PFSK-1 (cell line): ENCODE measurements at regions not wholly inside any gene's neighbourhood (a gene's known extent, or its start where the extent isn't known, plus 50 kb on each side); places are given as distances from the start of the nearest gene placed in this dataset.

Source experiments
- FOXP2 ChIP-seq: optimal IDR thresholded peaks from 2 replicates; pipeline ENCODE3; 2011; ENCODE audit warnings: borderline replicate concordance, control low read depth, inconsistent platforms; ENCODE audit not compliant: insufficient read depth; ENCODE audit errors: extremely low read length, extremely low read depth
- POLR2AphosphoS5 ChIP-seq: IDR thresholded peaks from 2 replicates; pipeline ENCODE4 v1.6.1; 2012; ENCODE audit warnings: low read depth, mild to moderate bottlenecking, control low read depth, low read length, moderate library complexity
- SIN3A ChIP-seq: IDR thresholded peaks from 2 replicates; pipeline ENCODE4 v1.6.1; 2012; ENCODE audit warnings: mild to moderate bottlenecking, low read length, moderate library complexity, borderline replicate concordance; ENCODE audit not compliant: insufficient read depth
- TAF1 ChIP-seq: IDR thresholded peaks from 2 replicates; pipeline ENCODE4 v1.6.1; 2012; ENCODE audit warnings: low read length, control low read depth, borderline replicate concordance; ENCODE audit not compliant: insufficient read depth
- TF ChIP-seq, protein P1 (sequence below), 2 experiments: IDR thresholded peaks; 2 replicates each; pipeline versions ENCODE4 v1.6.1 to v1.8.0; 2011 to 2012; ENCODE audit warnings: low read depth in 2 of 2, low read length in 2 of 2, control low read depth in 1 of 2, inconsistent platforms in 1 of 2, mild to moderate bottlenecking in 1 of 2, moderate library complexity in 1 of 2; ENCODE audit not compliant: insufficient read depth in 1 of 2

DNA sequence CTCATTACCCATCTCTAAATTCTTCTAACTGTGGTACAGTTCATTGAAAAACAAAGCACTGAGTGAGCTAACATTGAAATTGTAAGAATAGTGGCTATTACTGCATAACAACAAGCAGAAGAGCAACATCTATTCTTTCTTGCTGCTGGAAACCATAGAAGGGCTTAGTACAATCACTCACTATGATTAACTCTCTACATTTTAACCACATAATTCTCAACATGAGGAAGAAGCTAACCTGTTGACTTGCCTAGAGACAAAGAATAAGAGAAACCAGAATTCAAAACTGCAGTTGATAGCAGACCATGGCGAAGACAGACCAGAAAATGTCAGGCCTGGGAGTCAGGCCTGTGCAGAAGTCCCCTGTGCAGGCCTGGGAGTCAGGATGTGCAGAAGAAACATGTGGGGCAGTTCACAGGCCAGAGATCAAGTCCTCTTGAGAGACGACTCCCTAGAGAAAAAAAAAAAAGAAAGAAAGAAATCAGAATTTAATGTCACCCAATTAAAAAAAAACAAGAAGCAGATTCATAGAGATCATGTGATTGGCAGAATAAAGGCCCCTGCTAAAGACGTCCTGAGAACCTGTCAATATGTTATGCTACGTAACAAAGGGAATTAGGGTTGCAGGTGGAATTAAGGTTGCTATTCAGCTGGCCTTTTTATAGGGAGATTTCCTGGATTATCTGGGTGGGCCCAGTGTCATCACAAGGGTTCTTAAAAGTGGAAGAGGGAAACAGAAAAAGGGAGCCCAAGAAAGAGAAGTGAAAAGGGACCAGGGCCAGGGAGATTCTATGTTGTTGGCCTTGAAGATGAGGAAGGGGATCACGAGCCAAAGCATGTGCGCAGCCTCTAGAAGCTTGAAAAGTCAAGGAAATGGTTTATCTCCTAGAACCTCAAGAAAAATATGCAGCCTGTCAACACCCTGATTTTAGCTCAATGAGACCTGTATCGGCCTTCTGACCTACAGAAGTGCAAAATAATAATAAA, 94.9 kb downstream of the MRPL39 start:
- TF ChIP-seq, protein P1, sequence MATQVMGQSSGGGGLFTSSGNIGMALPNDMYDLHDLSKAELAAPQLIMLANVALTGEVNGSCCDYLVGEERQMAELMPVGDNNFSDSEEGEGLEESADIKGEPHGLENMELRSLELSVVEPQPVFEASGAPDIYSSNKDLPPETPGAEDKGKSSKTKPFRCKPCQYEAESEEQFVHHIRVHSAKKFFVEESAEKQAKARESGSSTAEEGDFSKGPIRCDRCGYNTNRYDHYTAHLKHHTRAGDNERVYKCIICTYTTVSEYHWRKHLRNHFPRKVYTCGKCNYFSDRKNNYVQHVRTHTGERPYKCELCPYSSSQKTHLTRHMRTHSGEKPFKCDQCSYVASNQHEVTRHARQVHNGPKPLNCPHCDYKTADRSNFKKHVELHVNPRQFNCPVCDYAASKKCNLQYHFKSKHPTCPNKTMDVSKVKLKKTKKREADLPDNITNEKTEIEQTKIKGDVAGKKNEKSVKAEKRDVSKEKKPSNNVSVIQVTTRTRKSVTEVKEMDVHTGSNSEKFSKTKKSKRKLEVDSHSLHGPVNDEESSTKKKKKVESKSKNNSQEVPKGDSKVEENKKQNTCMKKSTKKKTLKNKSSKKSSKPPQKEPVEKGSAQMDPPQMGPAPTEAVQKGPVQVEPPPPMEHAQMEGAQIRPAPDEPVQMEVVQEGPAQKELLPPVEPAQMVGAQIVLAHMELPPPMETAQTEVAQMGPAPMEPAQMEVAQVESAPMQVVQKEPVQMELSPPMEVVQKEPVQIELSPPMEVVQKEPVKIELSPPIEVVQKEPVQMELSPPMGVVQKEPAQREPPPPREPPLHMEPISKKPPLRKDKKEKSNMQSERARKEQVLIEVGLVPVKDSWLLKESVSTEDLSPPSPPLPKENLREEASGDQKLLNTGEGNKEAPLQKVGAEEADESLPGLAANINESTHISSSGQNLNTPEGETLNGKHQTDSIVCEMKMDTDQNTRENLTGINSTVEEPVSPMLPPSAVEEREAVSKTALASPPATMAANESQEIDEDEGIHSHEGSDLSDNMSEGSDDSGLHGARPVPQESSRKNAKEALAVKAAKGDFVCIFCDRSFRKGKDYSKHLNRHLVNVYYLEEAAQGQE (IDR thresholded peaks at IDR 0.05; ENCODE audit: insufficient read depth in 1 of 2, low read depth in 2 of 2, low read length in 2 of 2), result no peak
- TF ChIP-seq POLR2AphosphoS5 (no peak), FOXP2 (no peak), SIN3A (no peak), TAF1 (no peak)

DNA sequence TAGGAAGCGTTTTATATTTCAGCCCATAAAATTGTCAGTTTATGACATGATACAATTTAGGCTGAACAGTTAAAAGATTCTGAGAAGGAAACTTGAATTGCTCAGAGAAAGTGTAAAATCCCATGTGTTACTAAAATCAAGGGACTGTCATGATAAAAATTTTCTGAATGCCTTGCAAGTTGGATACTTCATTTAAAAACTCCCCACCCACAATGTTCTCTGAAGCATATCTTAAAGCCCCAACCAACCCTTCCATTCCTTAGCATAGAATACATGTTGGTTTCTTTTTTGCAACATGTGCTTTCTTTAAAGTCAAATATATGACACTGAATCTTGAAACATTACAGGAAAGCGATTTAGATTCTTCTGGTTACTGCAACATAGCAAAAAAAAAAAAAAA, 97.4 kb downstream of the MRPL39 start:
- TF ChIP-seq SIN3A, result no peak
- TF ChIP-seq TAF1, result no peak
- no peak for TF ChIP-seq POLR2AphosphoS5
- TF ChIP-seq FOXP2, result no peak
- TF ChIP-seq, protein P1 (IDR thresholded peaks at IDR 0.05; ENCODE audit: insufficient read depth in 1 of 2, low read depth in 2 of 2, low read length in 2 of 2), result no peak

DNA sequence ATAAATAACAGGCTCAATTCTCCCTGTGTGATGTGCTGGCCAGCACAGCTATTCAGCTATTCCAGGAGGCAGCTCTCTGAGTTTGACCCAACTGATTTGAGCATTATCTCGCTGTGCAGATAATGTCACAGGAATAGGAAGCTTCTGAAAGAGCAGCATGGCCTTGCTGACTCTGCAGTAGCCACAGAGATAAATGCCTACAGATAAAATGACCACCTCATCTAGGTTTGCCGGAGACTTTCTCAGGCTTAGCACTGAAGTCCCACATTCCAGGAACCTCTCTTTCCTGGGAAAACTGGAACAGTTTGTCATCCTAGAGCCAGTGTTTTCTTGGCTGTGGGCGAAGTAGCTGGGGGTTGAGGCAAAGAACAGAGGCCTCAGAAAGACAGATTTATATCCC, 98.9 kb downstream of the MRPL39 start:
- TF ChIP-seq FOXP2 (no peak), SIN3A (no peak), POLR2AphosphoS5 (no peak), TAF1 (no peak)
- TF ChIP-seq, protein P1 (IDR thresholded peaks at IDR 0.05; ENCODE audit: insufficient read depth in 1 of 2, low read depth in 2 of 2, low read length in 2 of 2), result no peak

GRCh38 chr21:25507522-25507921, 99.8 kb downstream of the MRPL39 start:
- TF ChIP-seq FOXP2 (no peak), TAF1 (no peak), SIN3A (no peak), POLR2AphosphoS5 (no peak)
- TF ChIP-seq, protein P1 (IDR thresholded peaks at IDR 0.05; ENCODE audit: insufficient read depth in 1 of 2, low read depth in 2 of 2, low read length in 2 of 2), result no peak
